Vagina (tissue), 2 donors: ENCODE measurements at regions not wholly inside any gene's neighbourhood (a gene's known extent, or its start where the extent isn't known, plus 50 kb on each side); places are given as distances from the start of the nearest gene placed in this dataset.

Experiments used
- CTCF ChIP-seq, 3 experiments: fragments of 450-650 bp in 2 of 3; fragments of 200-600 bp in 1 of 3; sonication (generic) in 1 of 3; IDR thresholded peaks; one replicate each; pipeline ENCODE4 v1.5.1; 2017 to 2019; ENCODE audit warnings: antibody characterized with exemption in 3 of 3, mild to moderate bottlenecking in 2 of 3, moderate library complexity in 2 of 3
- POLR2AphosphoS5 ChIP-seq, 2 donors: sonication (generic); formaldehyde crosslinking; IDR thresholded peaks; one replicate each; pipeline ENCODE4 v1.9.0; 2017; ENCODE audit warnings: antibody characterized with exemption in 2 of 2, mild to moderate bottlenecking in 2 of 2, low read depth in 1 of 2; ENCODE audit not compliant: insufficient read depth in 1 of 2

- TF ChIP-seq POLR2AphosphoS5 (IDR thresholded peaks at IDR 0.05; ENCODE audit: insufficient read depth in 1 of 2, low read depth in 1 of 2) (no peak), CTCF (IDR thresholded peaks at IDR 0.05) (no peak)
These were observed 776.5 kb upstream of the SPRY2 start for GRCh38 chr13:81117416-81117815.
